HCT116 (cell line): ENCODE measurements at regions not wholly inside any gene's neighbourhood (a gene's known extent, or its start where the extent isn't known, plus 50 kb on each side); places are given as distances from the start of the nearest gene placed in this dataset.

Experiments
- ATAC-seq: fragments of 200-7000 bp; cut with Tn5 transposase; 2 replicates; pipeline ENCODE4 v1.9.1; 2020; ENCODE audit warnings: mild to moderate bottlenecking, moderate library complexity
- BruUV-seq: library from RNA; stranded (reverse); fragments of 400-500 nt; replicated peaks from 2 replicates; lab custom pipeline; 2021; lab: Mats Ljungman, UMichigan
- CTCF ChIA-PET: fragments of 300-600 bp; sonication (Branson Sonifier 250); formaldehyde crosslinking; loops from one replicate; lab custom pipeline; 2021; ENCODE audit warnings: antibody characterized with exemption; lab: Charles Lee
- POLR2A ChIA-PET: fragments of 300-600, 350-600 bp; sonication (Branson Sonifier 250); formaldehyde crosslinking; loops from one replicate; lab custom pipeline; 2021; ENCODE audit warnings: antibody characterized with exemption; lab: Charles Lee
- RAD21 ChIA-PET, 2 experiments: fragments of 300-600 bp; sonication (Branson Sonifier 250); formaldehyde crosslinking; loops; one replicate each; lab custom pipeline; 2023; ENCODE audit warnings: low total read pairs in 2 of 2; ENCODE audit not compliant: uncharacterized antibody in 2 of 2, unreplicated experiment in 2 of 2, low non-redundant PET in 1 of 2; lab: Charles Lee
- DNase-seq: peaks from one replicate; pipeline ENCODE4 v3.0.0-alpha.2; 2010; ENCODE audit warnings: low read depth, low spot score
- H2AFZ ChIP-seq: fragments of 200-600 bp; shearing (Covaris generic), sonication (generic); 2 replicates; pipeline ENCODE4 v1.6.1; 2017; ENCODE audit warnings: low read depth, mixed run types, mixed read lengths, antibody characterized with exemption, low read length; ENCODE audit not compliant: poor library complexity, severe bottlenecking
- H3K27ac ChIP-seq: 2 replicates; pipeline ENCODE4 v1.5.1; 2012; ENCODE audit warnings: low read depth, low read length
- H3K27me3 ChIP-seq: fragments of 200-600 bp; sonication (generic); 2 replicates; pipeline ENCODE4 v1.6.1; 2016; ENCODE audit warnings: mixed run types, low read length, mixed read lengths; ENCODE audit not compliant: insufficient read depth
- H3K36me3 ChIP-seq, 2 experiments: fragments of 200-500 bp in 1 of 2; fragments of 200-600 bp in 1 of 2; sonication (Bioruptor generic) in 1 of 2; sonication (generic) in 1 of 2; 2 replicates each; pipeline versions ENCODE4 v1.5.1 to v1.6.1; 2014 to 2016; ENCODE audit warnings: low read length in 2 of 2, inconsistent platforms in 1 of 2, mixed read lengths in 1 of 2, mixed run types in 1 of 2; ENCODE audit not compliant: insufficient read depth in 2 of 2, control insufficient read depth in 1 of 2
- H3K4me1 ChIP-seq, 2 experiments: fragments of 200-600 bp in 1 of 2; sonication (generic) in 1 of 2; 2 replicates each; pipeline versions ENCODE4 v1.5.1 to v1.6.1; 2012 to 2017; ENCODE audit warnings: low read length in 2 of 2, inconsistent platforms in 1 of 2, mild to moderate bottlenecking in 1 of 2, mixed read lengths in 1 of 2, mixed run types in 1 of 2, moderate library complexity in 1 of 2; ENCODE audit not compliant: insufficient read depth in 2 of 2, control insufficient read depth in 1 of 2
- H3K4me2 ChIP-seq: fragments of 200-600 bp; sonication (generic); 2 replicates; pipeline ENCODE4 v1.6.1; 2017; ENCODE audit warnings: mixed run types, low read length, mixed read lengths
- H3K4me3 ChIP-seq, 2 experiments: fragments of 200-600 bp in 1 of 2; sonication (generic) in 1 of 2; replicated peaks in 1 of 2; 2 replicates each; pipeline ENCODE4 v1.5.1; 2011 to 2016; ENCODE audit warnings: low read length in 2 of 2, control low read depth in 1 of 2, low read depth in 1 of 2, mild to moderate bottlenecking in 1 of 2, mixed read lengths in 1 of 2, mixed run types in 1 of 2
- H3K79me2 ChIP-seq: fragments of 200-600 bp; sonication (generic); 2 replicates; pipeline ENCODE4 v1.6.1; 2017; ENCODE audit warnings: mild to moderate bottlenecking, mixed run types, low read length, moderate library complexity, mixed read lengths; ENCODE audit not compliant: insufficient read depth
- H3K9ac ChIP-seq: fragments of 200-600 bp; sonication (generic); 2 replicates; pipeline ENCODE4 v1.6.1; 2016; ENCODE audit warnings: low read length, mixed read lengths
- H3K9me2 ChIP-seq: fragments of 200-600 bp; sonication (generic), shearing (Covaris generic); 2 replicates; pipeline ENCODE4 v1.6.1; 2017; ENCODE audit warnings: mixed run types, mild to moderate bottlenecking, moderate library complexity; ENCODE audit not compliant: insufficient read depth
- H3K9me3 ChIP-seq, 2 experiments: fragments of 200-500 bp in 1 of 2; fragments of 200-600 bp in 1 of 2; sonication (Bioruptor generic) in 1 of 2; sonication (generic) in 1 of 2; 2 replicates each; pipeline ENCODE4 v1.6.1; 2014 to 2017; ENCODE audit warnings: low read length in 2 of 2, mixed read lengths in 2 of 2, inconsistent platforms in 1 of 2, low read depth in 1 of 2, mild to moderate bottlenecking in 1 of 2, mixed run types in 1 of 2, moderate library complexity in 1 of 2; ENCODE audit not compliant: control insufficient read depth in 1 of 2, insufficient read depth in 1 of 2
- H4K20me1 ChIP-seq: fragments of 200-600 bp; sonication (generic), shearing (Covaris generic); 2 replicates; pipeline ENCODE4 v1.6.1; 2017; ENCODE audit warnings: mixed run types, mild to moderate bottlenecking, moderate library complexity; ENCODE audit not compliant: insufficient read depth
- CBX3 ChIP-seq: IDR thresholded peaks from 2 replicates; pipeline ENCODE4 v1.6.1; 2012; ENCODE audit warnings: low read depth
- CEBPB ChIP-seq: IDR thresholded peaks from 2 replicates; pipeline ENCODE4 v1.6.1; 2012; ENCODE audit warnings: low read depth
- ELF1 ChIP-seq: IDR thresholded peaks from 2 replicates; pipeline ENCODE4 v1.6.1; 2012; ENCODE audit warnings: low read depth, borderline replicate concordance
- EZH2 ChIP-seq: fragments of 200-600 bp; sonication (generic); IDR thresholded peaks from 2 replicates; pipeline ENCODE4 v1.6.1; 2017; ENCODE audit warnings: antibody characterized with exemption, mixed run types
- EZH2phosphoT487 ChIP-seq: fragments of 200-600 bp; IDR thresholded peaks from 2 replicates; pipeline ENCODE4 v1.6.1; 2018; ENCODE audit warnings: antibody characterized with exemption, borderline replicate concordance
- POLR2A ChIP-seq: IDR thresholded peaks from 2 replicates; pipeline ENCODE4 v1.7.0; 2011; ENCODE audit warnings: borderline replicate concordance; ENCODE audit not compliant: insufficient read depth, insufficient read length; ENCODE audit errors: extremely low read depth
- REST ChIP-seq: IDR thresholded peaks from 2 replicates; pipeline ENCODE4 v1.6.1; 2012; ENCODE audit warnings: low read depth
- ZNF274 ChIP-seq: fragments of 200-500 bp; sonication (Bioruptor generic); IDR thresholded peaks from 2 replicates; pipeline ENCODE4 v1.6.1; 2014; ENCODE audit warnings: mild to moderate bottlenecking, low read depth, low read length, inconsistent platforms
- intact Hi-C: fragments of 100-400 bp; cut with micrococcal nuclease; formaldehyde crosslinking; loops from 2 replicates; pipeline ENCODE4 v1.10.0; 2022
- TF ChIP-seq, protein P1 (sequence below): IDR thresholded peaks from 2 replicates; pipeline ENCODE4 v1.6.1; 2012

DNA sequence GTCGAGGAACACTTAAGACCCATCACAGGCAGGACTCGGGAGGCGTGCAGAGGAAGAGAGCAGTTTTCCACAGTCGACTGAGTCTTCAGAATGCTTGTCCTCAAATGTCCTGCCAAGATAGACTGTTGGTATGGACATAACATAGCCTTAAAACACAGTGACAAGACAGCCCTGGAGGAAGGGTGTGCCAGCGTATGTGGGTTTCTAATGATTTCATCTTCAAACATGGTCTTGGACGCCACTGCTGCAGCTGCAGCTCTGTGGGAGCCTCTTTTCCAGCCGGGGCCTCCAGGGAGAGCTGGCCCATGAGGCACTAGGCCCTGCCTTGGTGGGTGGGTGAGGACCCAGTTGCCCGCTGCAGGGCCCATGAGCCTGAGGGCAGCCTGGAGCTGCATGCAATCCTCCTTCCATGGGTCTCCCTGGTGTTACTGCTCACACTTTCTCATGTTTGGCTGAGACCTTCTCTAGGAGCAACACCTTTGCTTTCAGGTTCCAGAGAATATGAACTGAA lies 198.6 kb downstream of the KLF13 start:
- ATAC-seq (no peak), DNase-seq (no peak)
- Histone ChIP-seq H3K27ac (no peak overlapping the region), H3K9ac (no peak overlapping the region), H3K9me3 (no peaks in the 10 kb centered on the region), H3K4me1 (no peaks in the 10 kb centered on the region), H2AFZ (no peak overlapping the region), H3K4me2 (no peak overlapping the region), H3K9me2 (no peaks in the 10 kb centered on the region), H4K20me1 (no peaks in the 10 kb centered on the region), H3K27me3 (no peaks in the 10 kb centered on the region), H3K79me2 (no peaks in the 10 kb centered on the region), H3K4me3 (no peak overlapping the region), H3K36me3 (no peaks in the 10 kb centered on the region)
- intact Hi-C loops = no loop called here
- no TSS peak for BruUV-seq
- TF ChIP-seq ZNF274 (no peak), ELF1 (no peak), REST (no peak), CEBPB (no peak), EZH2phosphoT487 (no peak), CBX3 (no peak), POLR2A (no peak), EZH2 (no peak)
- TF ChIP-seq, protein P1, sequence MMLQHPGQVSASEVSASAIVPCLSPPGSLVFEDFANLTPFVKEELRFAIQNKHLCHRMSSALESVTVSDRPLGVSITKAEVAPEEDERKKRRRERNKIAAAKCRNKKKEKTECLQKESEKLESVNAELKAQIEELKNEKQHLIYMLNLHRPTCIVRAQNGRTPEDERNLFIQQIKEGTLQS = no peak
- ChIA-PET CTCF (no interaction called here), RAD21 (no interaction called here), POLR2A (no interaction called here)
